ENCODE measurements at regions not wholly inside any gene's neighbourhood (a gene's known extent, or its start where the extent isn't known, plus 50 kb on each side); places are given as distances from the start of the nearest gene placed in this dataset.

- Histone ChIP-seq H3K36me3 (ENCODE audit: control insufficient read depth in 2 of 2, extremely low read depth in 1 of 2, insufficient read depth in 1 of 2, low read length in 1 of 2) (no peaks in the 10 kb centered on the region), H3K27me3 (replicated peaks in 1 of 2; ENCODE audit: control insufficient read depth in 2 of 2, extremely low read depth in 1 of 2, insufficient read depth in 2 of 2, low read length in 1 of 2) (peaks cover 10 to 14% of the 10 kb centered on the region in 2 experiments), H3K4me3 (ENCODE audit: control insufficient read depth in 1 of 2, extremely low read depth in 1 of 2, low read length in 1 of 2) (no peak overlapping the region), H3K9me3 (no peaks in the 10 kb centered on the region), H3K27ac (ENCODE audit: low read length) (no peak overlapping the region), H3K4me1 (ENCODE audit: control insufficient read depth in 1 of 2, extremely low read depth in 1 of 2, insufficient read depth in 2 of 2, low read length in 2 of 2) (no peaks in the 10 kb centered on the region)
- ChIA-PET CTCF (no interaction called here), POLR2A (interaction anchor here in 1 of 2 donors (0.6 kb wide), 1 partner anchor 38 kb away, joined by 4 read pairs; no protein-coding TSS in a partner anchor)
- H3K9me3 Mint-ChIP-seq = peaks cover 0 to 4% (median 0%) of the 10 kb centered on the region in 3 donors
- no peaks in the 10 kb centered on the region for H3K36me3 Mint-ChIP-seq
- H3K27ac Mint-ChIP-seq = no peak overlapping the region
- 69% methylated on average over 3 of the region's 7 CpGs for WGBS (ENCODE audit: insufficient coverage)
- H3K4me3 Mint-ChIP-seq = no peak overlapping the region
- ATAC-seq (replicated peaks in 1 of 4) = no peak
- H3K27me3 Mint-ChIP-seq = peaks cover 56 to 60% of the 10 kb centered on the region in 2 donors
- DNase-seq = no peak
- H3K4me1 Mint-ChIP-seq = no peaks in the 10 kb centered on the region
Measured at GRCh38 chr13:109858319-109858718, 71.9 kb upstream of the IRS2 start.

GRCh38 chr13:109857803-109858202 is 71.4 kb upstream of the IRS2 start:
- Histone ChIP-seq H3K27me3 (replicated peaks in 1 of 2; ENCODE audit: control insufficient read depth in 2 of 2, extremely low read depth in 1 of 2, insufficient read depth in 2 of 2, low read length in 1 of 2) (peaks cover 10 to 14% of the 10 kb centered on the region in 2 experiments), H3K4me3 (ENCODE audit: control insufficient read depth in 1 of 2, extremely low read depth in 1 of 2, low read length in 1 of 2) (no peak overlapping the region), H3K27ac (ENCODE audit: low read length) (no peak overlapping the region), H3K9me3 (no peaks in the 10 kb centered on the region), H3K4me1 (ENCODE audit: control insufficient read depth in 1 of 2, extremely low read depth in 1 of 2, insufficient read depth in 2 of 2, low read length in 2 of 2) (no peaks in the 10 kb centered on the region), H3K36me3 (ENCODE audit: control insufficient read depth in 2 of 2, extremely low read depth in 1 of 2, insufficient read depth in 1 of 2, low read length in 1 of 2) (no peaks in the 10 kb centered on the region)
- Mint-ChIP-seq H3K9me3 (peaks cover 0 to 4% (median 0%) of the 10 kb centered on the region in 3 donors), H3K27me3 (peaks cover 52 to 60% of the 10 kb centered on the region in 2 donors), H3K27ac (no peak overlapping the region), H3K4me1 (no peaks in the 10 kb centered on the region), H3K36me3 (no peaks in the 10 kb centered on the region), H3K4me3 (no peak overlapping the region)
- POLR2A ChIA-PET = interaction anchor here in 1 of 2 donors (0.6 kb wide), 1 partner anchor 37 kb away, joined by 4 read pairs; no protein-coding TSS in a partner anchor
- DNase-seq (no peak), ATAC-seq (replicated peaks in 1 of 4) (no peak)
- 83% methylated on average over 4 of the region's 7 CpGs for WGBS (ENCODE audit: insufficient coverage)
- CTCF ChIA-PET = no interaction called here

- Mint-ChIP-seq H3K27me3 (peaks cover 50 to 60% of the 10 kb centered on the region in 2 donors), H3K36me3 (no peaks in the 10 kb centered on the region), H3K27ac (no peak overlapping the region), H3K4me1 (no peaks in the 10 kb centered on the region), H3K9me3 (peaks cover 0 to 4% (median 0%) of the 10 kb centered on the region in 3 donors), H3K4me3 (no peak overlapping the region)
- Histone ChIP-seq H3K9me3 (no peaks in the 10 kb centered on the region), H3K27ac (ENCODE audit: low read length) (no peak overlapping the region), H3K27me3 (replicated peaks in 1 of 2; ENCODE audit: control insufficient read depth in 2 of 2, extremely low read depth in 1 of 2, insufficient read depth in 2 of 2, low read length in 1 of 2) (peaks cover 10 to 13% of the 10 kb centered on the region in 2 experiments), H3K36me3 (ENCODE audit: control insufficient read depth in 2 of 2, extremely low read depth in 1 of 2, insufficient read depth in 1 of 2, low read length in 1 of 2) (no peaks in the 10 kb centered on the region), H3K4me3 (ENCODE audit: control insufficient read depth in 1 of 2, extremely low read depth in 1 of 2, low read length in 1 of 2) (no peak overlapping the region), H3K4me1 (ENCODE audit: control insufficient read depth in 1 of 2, extremely low read depth in 1 of 2, insufficient read depth in 2 of 2, low read length in 2 of 2) (no peaks in the 10 kb centered on the region)
- no peak for ATAC-seq (replicated peaks in 1 of 4)
- ChIA-PET POLR2A (no interaction called here), CTCF (no interaction called here)
- 64% methylated on average over 5 of the region's 5 CpGs for WGBS (ENCODE audit: insufficient coverage)
- no peak for DNase-seq
Measured at GRCh38 chr13:109857325-109857724, 70.9 kb upstream of the IRS2 start.

GRCh38 chr13:109856350-109856749 is 70.0 kb upstream of the IRS2 start:
- Mint-ChIP-seq H3K4me1 (no peaks in the 10 kb centered on the region), H3K27me3 (peaks cover 45 to 54% of the 10 kb centered on the region in 2 donors), H3K4me3 (no peak overlapping the region), H3K27ac (no peak overlapping the region), H3K9me3 (peaks cover 0 to 4% (median 0%) of the 10 kb centered on the region in 3 donors), H3K36me3 (no peaks in the 10 kb centered on the region)
- ChIA-PET CTCF (no interaction called here), POLR2A (no interaction called here)
- WGBS (ENCODE audit: insufficient coverage) = 72% methylated on average over 3 of the region's 4 CpGs
- no peaks in the 10 kb centered on the region for H3K4me1 ChIP-seq (ENCODE audit: control insufficient read depth in 1 of 2, extremely low read depth in 1 of 2, insufficient read depth in 2 of 2, low read length in 2 of 2)
- H3K4me3 ChIP-seq (ENCODE audit: control insufficient read depth in 1 of 2, extremely low read depth in 1 of 2, low read length in 1 of 2) = no peak overlapping the region
- H3K27me3 ChIP-seq (replicated peaks in 1 of 2; ENCODE audit: control insufficient read depth in 2 of 2, extremely low read depth in 1 of 2, insufficient read depth in 2 of 2, low read length in 1 of 2) = peaks cover 7 to 10% of the 10 kb centered on the region in 2 experiments
- no peak overlapping the region for H3K27ac ChIP-seq (ENCODE audit: low read length)
- H3K36me3 ChIP-seq (ENCODE audit: control insufficient read depth in 2 of 2, extremely low read depth in 1 of 2, insufficient read depth in 1 of 2, low read length in 1 of 2) = no peaks in the 10 kb centered on the region
- DNase-seq (no peak), ATAC-seq (replicated peaks in 1 of 4) (no peak)
- no peaks in the 10 kb centered on the region for H3K9me3 ChIP-seq

- Mint-ChIP-seq H3K4me3 (no peak overlapping the region), H3K27ac (no peak overlapping the region), H3K27me3 (peaks cover 36 to 47% of the 10 kb centered on the region in 2 donors), H3K36me3 (no peaks in the 10 kb centered on the region), H3K4me1 (no peaks in the 10 kb centered on the region), H3K9me3 (peaks cover 0 to 4% (median 0%) of the 10 kb centered on the region in 3 donors)
- DNase-seq = no peak
- Histone ChIP-seq H3K27me3 (replicated peaks in 1 of 2; ENCODE audit: control insufficient read depth in 2 of 2, extremely low read depth in 1 of 2, insufficient read depth in 2 of 2, low read length in 1 of 2) (peaks cover 2 to 6% of the 10 kb centered on the region in 2 experiments), H3K36me3 (ENCODE audit: control insufficient read depth in 2 of 2, extremely low read depth in 1 of 2, insufficient read depth in 1 of 2, low read length in 1 of 2) (no peaks in the 10 kb centered on the region), H3K27ac (ENCODE audit: low read length) (no peak overlapping the region), H3K4me3 (ENCODE audit: control insufficient read depth in 1 of 2, extremely low read depth in 1 of 2, low read length in 1 of 2) (no peak overlapping the region), H3K4me1 (ENCODE audit: control insufficient read depth in 1 of 2, extremely low read depth in 1 of 2, insufficient read depth in 2 of 2, low read length in 2 of 2) (no peaks in the 10 kb centered on the region), H3K9me3 (no peaks in the 10 kb centered on the region)
- WGBS (ENCODE audit: insufficient coverage) = 89% methylated on average over 3 of the region's 5 CpGs
- POLR2A ChIA-PET = no interaction called here
- no peak for ATAC-seq (replicated peaks in 1 of 4)
- CTCF ChIA-PET = no interaction called here
Measured at GRCh38 chr13:109853153-109853552, 66.8 kb upstream of the IRS2 start.

- ATAC-seq (replicated peaks in 1 of 4) = no peak
Measured at GRCh38 chr13:109846185-109846584, 59.8 kb upstream of the IRS2 start.

GRCh38 chr13:109844396-109844795 is 58.0 kb upstream of the IRS2 start:
- H3K36me3 Mint-ChIP-seq = no peaks in the 10 kb centered on the region
- peaks cover 0 to 6% (median 2%) of the 10 kb centered on the region in 3 donors for H3K4me1 Mint-ChIP-seq
- no peaks in the 10 kb centered on the region for H3K9me3 ChIP-seq
- no peak overlapping the region for H3K27ac Mint-ChIP-seq
- H3K4me3 ChIP-seq (ENCODE audit: control insufficient read depth in 1 of 2, extremely low read depth in 1 of 2, low read length in 1 of 2) = no peak overlapping the region
- ChIA-PET CTCF (no interaction called here), POLR2A (no interaction called here)
- H3K36me3 ChIP-seq (ENCODE audit: control insufficient read depth in 2 of 2, extremely low read depth in 1 of 2, insufficient read depth in 1 of 2, low read length in 1 of 2) = no peaks in the 10 kb centered on the region
- ATAC-seq (replicated peaks in 1 of 4) (no peak), DNase-seq (no peak)
- H3K4me3 Mint-ChIP-seq = no peak overlapping the region
- peaks cover 28 to 40% of the 10 kb centered on the region in 2 donors for H3K27me3 Mint-ChIP-seq
- 100% methylated on average over 1 of the region's 9 CpGs for WGBS (ENCODE audit: insufficient coverage)
- H3K4me1 ChIP-seq (ENCODE audit: control insufficient read depth in 1 of 2, extremely low read depth in 1 of 2, insufficient read depth in 2 of 2, low read length in 2 of 2) = no peaks in the 10 kb centered on the region
- no peaks in the 10 kb centered on the region for H3K9me3 Mint-ChIP-seq
- peaks cover 2 to 15% of the 10 kb centered on the region in 2 experiments for H3K27me3 ChIP-seq (replicated peaks in 1 of 2; ENCODE audit: control insufficient read depth in 2 of 2, extremely low read depth in 1 of 2, insufficient read depth in 2 of 2, low read length in 1 of 2)
- H3K27ac ChIP-seq (ENCODE audit: low read length) = no peak overlapping the region

More at GRCh38 chr13:109846185-109846584, 59.8 kb upstream of the IRS2 start:
- Histone ChIP-seq H3K27me3 (replicated peaks in 1 of 2; ENCODE audit: control insufficient read depth in 2 of 2, extremely low read depth in 1 of 2, insufficient read depth in 2 of 2, low read length in 1 of 2) (peaks cover 0 to 13% of the 10 kb centered on the region in 2 experiments), H3K4me1 (ENCODE audit: control insufficient read depth in 1 of 2, extremely low read depth in 1 of 2, insufficient read depth in 2 of 2, low read length in 2 of 2) (no peaks in the 10 kb centered on the region), H3K36me3 (ENCODE audit: control insufficient read depth in 2 of 2, extremely low read depth in 1 of 2, insufficient read depth in 1 of 2, low read length in 1 of 2) (no peaks in the 10 kb centered on the region), H3K9me3 (no peaks in the 10 kb centered on the region), H3K4me3 (ENCODE audit: control insufficient read depth in 1 of 2, extremely low read depth in 1 of 2, low read length in 1 of 2) (no peak overlapping the region), H3K27ac (ENCODE audit: low read length) (no peak overlapping the region)
- DNase-seq = no peak
- 63% methylated on average over 4 of the region's 4 CpGs for WGBS (ENCODE audit: insufficient coverage)
- CTCF ChIA-PET = interaction anchor here in 1 of 2 donors (0.6 kb wide), 1 partner anchor 88 kb away, joined by 3 read pairs; no protein-coding TSS in a partner anchor
- Mint-ChIP-seq H3K36me3 (no peaks in the 10 kb centered on the region), H3K4me3 (no peak overlapping the region), H3K9me3 (no peaks in the 10 kb centered on the region), H3K27ac (no peak overlapping the region), H3K4me1 (no peaks in the 10 kb centered on the region), H3K27me3 (peaks cover 28 to 29% of the 10 kb centered on the region in 2 donors)
- POLR2A ChIA-PET = no interaction called here

All from T-cell (primary cell).